ENCODE measurements at regions not wholly inside any gene's neighbourhood (a gene's known extent, or its start where the extent isn't known, plus 50 kb on each side); places are given as distances from the start of the nearest gene placed in this dataset.

- H3K4me1 ChIP-seq (ENCODE audit: control extremely low read depth in 1 of 4, control insufficient read depth in 4 of 4, insufficient read depth in 4 of 4, low read length in 3 of 4), result no peaks in the 10 kb centered on the region
- no peak overlapping the region for H3K27ac ChIP-seq (ENCODE audit: insufficient read depth in 1 of 2, low read depth in 1 of 2, low read length in 2 of 2, poor library complexity in 1 of 2, severe bottlenecking in 2 of 2)
- peaks cover 0 to 1% (median 0%) of the 10 kb centered on the region in 5 experiments for H3K9me3 ChIP-seq (ENCODE audit: control extremely low read depth in 1 of 5, control insufficient read depth in 4 of 5, insufficient read depth in 2 of 5, low read depth in 1 of 5, low read length in 4 of 5)
- POLR2A ChIA-PET, result no interaction called here
- H3K4me3 ChIP-seq (ENCODE audit: control insufficient read depth in 1 of 7, extremely low read depth in 1 of 7, insufficient read depth in 4 of 7, low read depth in 2 of 7, low read length in 6 of 7), result no peak overlapping the region
- no peak for DNase-seq
- CTCF ChIA-PET, result no interaction called here
- H3K36me3 ChIP-seq (ENCODE audit: control insufficient read depth in 4 of 4, insufficient read depth in 4 of 4, low read length in 3 of 4), result no peaks in the 10 kb centered on the region
- H3K27me3 ChIP-seq (replicated peaks in 2 of 5; ENCODE audit: control insufficient read depth in 4 of 5, insufficient read depth in 5 of 5, low read length in 4 of 5), result no peaks in the 10 kb centered on the region
Observed at GRCh38 chr3:73939985-73940384, 315.2 kb upstream of the PDZRN3 start.

GRCh38 chr3:73933585-73933984 is 308.8 kb upstream of the PDZRN3 start:
- no peak for DNase-seq
- CTCF ChIA-PET, result no interaction called here

GRCh38 chr3:73927203-73927570 is 302.4 kb upstream of the PDZRN3 start:
- DNase-seq, result no peak
- Histone ChIP-seq H3K4me3 (ENCODE audit: control insufficient read depth in 1 of 7, extremely low read depth in 1 of 7, insufficient read depth in 4 of 7, low read depth in 2 of 7, low read length in 6 of 7) (no peak overlapping the region), H3K36me3 (ENCODE audit: control insufficient read depth in 4 of 4, insufficient read depth in 4 of 4, low read length in 3 of 4) (no peaks in the 10 kb centered on the region), H3K27me3 (replicated peaks in 2 of 5; ENCODE audit: control insufficient read depth in 4 of 5, insufficient read depth in 5 of 5, low read length in 4 of 5) (no peaks in the 10 kb centered on the region), H3K4me1 (ENCODE audit: control extremely low read depth in 1 of 4, control insufficient read depth in 4 of 4, insufficient read depth in 4 of 4, low read length in 3 of 4) (no peaks in the 10 kb centered on the region), H3K27ac (ENCODE audit: insufficient read depth in 1 of 2, low read depth in 1 of 2, low read length in 2 of 2, poor library complexity in 1 of 2, severe bottlenecking in 2 of 2) (no peak overlapping the region), H3K9me3 (ENCODE audit: control extremely low read depth in 1 of 5, control insufficient read depth in 4 of 5, insufficient read depth in 2 of 5, low read depth in 1 of 5, low read length in 4 of 5) (no peaks in the 10 kb centered on the region)
- POLR2A ChIA-PET, result no interaction called here
- no CpG with 5 or more reads among the region's 4 CpGs for WGBS (ENCODE audit: insufficient coverage)
- CTCF ChIA-PET, result no interaction called here

More at GRCh38 chr3:73933585-73933984, 308.8 kb upstream of the PDZRN3 start:
- Histone ChIP-seq H3K27ac (ENCODE audit: insufficient read depth in 1 of 2, low read depth in 1 of 2, low read length in 2 of 2, poor library complexity in 1 of 2, severe bottlenecking in 2 of 2) (no peak overlapping the region), H3K36me3 (ENCODE audit: control insufficient read depth in 4 of 4, insufficient read depth in 4 of 4, low read length in 3 of 4) (no peaks in the 10 kb centered on the region), H3K9me3 (ENCODE audit: control extremely low read depth in 1 of 5, control insufficient read depth in 4 of 5, insufficient read depth in 2 of 5, low read depth in 1 of 5, low read length in 4 of 5) (no peaks in the 10 kb centered on the region), H3K4me3 (ENCODE audit: control insufficient read depth in 1 of 7, extremely low read depth in 1 of 7, insufficient read depth in 4 of 7, low read depth in 2 of 7, low read length in 6 of 7) (no peak overlapping the region), H3K27me3 (replicated peaks in 2 of 5; ENCODE audit: control insufficient read depth in 4 of 5, insufficient read depth in 5 of 5, low read length in 4 of 5) (no peaks in the 10 kb centered on the region), H3K4me1 (ENCODE audit: control extremely low read depth in 1 of 4, control insufficient read depth in 4 of 4, insufficient read depth in 4 of 4, low read length in 3 of 4) (no peaks in the 10 kb centered on the region)
- 77% methylated on average over 2 of the region's 3 CpGs for WGBS (ENCODE audit: insufficient coverage)
- POLR2A ChIA-PET, result no interaction called here

- Histone ChIP-seq H3K27ac (ENCODE audit: insufficient read depth in 1 of 2, low read depth in 1 of 2, low read length in 2 of 2, poor library complexity in 1 of 2, severe bottlenecking in 2 of 2) (no peak overlapping the region), H3K27me3 (replicated peaks in 2 of 5; ENCODE audit: control insufficient read depth in 4 of 5, insufficient read depth in 5 of 5, low read length in 4 of 5) (no peaks in the 10 kb centered on the region), H3K9me3 (ENCODE audit: control extremely low read depth in 1 of 5, control insufficient read depth in 4 of 5, insufficient read depth in 2 of 5, low read depth in 1 of 5, low read length in 4 of 5) (no peaks in the 10 kb centered on the region), H3K4me1 (ENCODE audit: control extremely low read depth in 1 of 4, control insufficient read depth in 4 of 4, insufficient read depth in 4 of 4, low read length in 3 of 4) (no peaks in the 10 kb centered on the region), H3K36me3 (ENCODE audit: control insufficient read depth in 4 of 4, insufficient read depth in 4 of 4, low read length in 3 of 4) (no peaks in the 10 kb centered on the region), H3K4me3 (ENCODE audit: control insufficient read depth in 1 of 7, extremely low read depth in 1 of 7, insufficient read depth in 4 of 7, low read depth in 2 of 7, low read length in 6 of 7) (no peak overlapping the region)
- DNase-seq, result no peak
- 20% methylated on average over 1 of the region's 5 CpGs for WGBS (ENCODE audit: insufficient coverage)
- CTCF ChIA-PET, result no interaction called here
- POLR2A ChIA-PET, result no interaction called here
Observed at GRCh38 chr3:73926360-73927202, 301.8 kb upstream of the PDZRN3 start.

GRCh38 chr3:73925011-73925410 is 300.3 kb upstream of the PDZRN3 start:
- H3K36me3 ChIP-seq (ENCODE audit: control insufficient read depth in 4 of 4, insufficient read depth in 4 of 4, low read length in 3 of 4), result no peaks in the 10 kb centered on the region
- no peak for DNase-seq
- no peaks in the 10 kb centered on the region for H3K27me3 ChIP-seq (replicated peaks in 2 of 5; ENCODE audit: control insufficient read depth in 4 of 5, insufficient read depth in 5 of 5, low read length in 4 of 5)
- 85% methylated on average over 2 of the region's 3 CpGs for WGBS (ENCODE audit: insufficient coverage)
- no peak overlapping the region for H3K4me3 ChIP-seq (ENCODE audit: control insufficient read depth in 1 of 7, extremely low read depth in 1 of 7, insufficient read depth in 4 of 7, low read depth in 2 of 7, low read length in 6 of 7)
- CTCF ChIA-PET, result no interaction called here
- POLR2A ChIA-PET, result no interaction called here
- no peaks in the 10 kb centered on the region for H3K9me3 ChIP-seq (ENCODE audit: control extremely low read depth in 1 of 5, control insufficient read depth in 4 of 5, insufficient read depth in 2 of 5, low read depth in 1 of 5, low read length in 4 of 5)
- H3K4me1 ChIP-seq (ENCODE audit: control extremely low read depth in 1 of 4, control insufficient read depth in 4 of 4, insufficient read depth in 4 of 4, low read length in 3 of 4), result no peaks in the 10 kb centered on the region
- H3K27ac ChIP-seq (ENCODE audit: insufficient read depth in 1 of 2, low read depth in 1 of 2, low read length in 2 of 2, poor library complexity in 1 of 2, severe bottlenecking in 2 of 2), result no peak overlapping the region

GRCh38 chr3:73924048-73924447 is 299.3 kb upstream of the PDZRN3 start:
- no peaks in the 10 kb centered on the region for H3K9me3 ChIP-seq (ENCODE audit: control extremely low read depth in 1 of 5, control insufficient read depth in 4 of 5, insufficient read depth in 2 of 5, low read depth in 1 of 5, low read length in 4 of 5)
- POLR2A ChIA-PET, result no interaction called here
- no peaks in the 10 kb centered on the region for H3K36me3 ChIP-seq (ENCODE audit: control insufficient read depth in 4 of 4, insufficient read depth in 4 of 4, low read length in 3 of 4)
- H3K27ac ChIP-seq (ENCODE audit: insufficient read depth in 1 of 2, low read depth in 1 of 2, low read length in 2 of 2, poor library complexity in 1 of 2, severe bottlenecking in 2 of 2), result no peak overlapping the region
- no peak overlapping the region for H3K4me3 ChIP-seq (ENCODE audit: control insufficient read depth in 1 of 7, extremely low read depth in 1 of 7, insufficient read depth in 4 of 7, low read depth in 2 of 7, low read length in 6 of 7)
- CTCF ChIA-PET, result no interaction called here
- no peaks in the 10 kb centered on the region for H3K4me1 ChIP-seq (ENCODE audit: control extremely low read depth in 1 of 4, control insufficient read depth in 4 of 4, insufficient read depth in 4 of 4, low read length in 3 of 4)
- DNase-seq, result no peak
- no peaks in the 10 kb centered on the region for H3K27me3 ChIP-seq (replicated peaks in 2 of 5; ENCODE audit: control insufficient read depth in 4 of 5, insufficient read depth in 5 of 5, low read length in 4 of 5)
- WGBS (ENCODE audit: insufficient coverage), result 100% methylated on average over 1 of the region's 6 CpGs

- no peak overlapping the region for H3K4me3 ChIP-seq (ENCODE audit: control insufficient read depth in 1 of 7, extremely low read depth in 1 of 7, insufficient read depth in 4 of 7, low read depth in 2 of 7, low read length in 6 of 7)
- DNase-seq, result no peak
- H3K9me3 ChIP-seq (ENCODE audit: control extremely low read depth in 1 of 5, control insufficient read depth in 4 of 5, insufficient read depth in 2 of 5, low read depth in 1 of 5, low read length in 4 of 5), result no peaks in the 10 kb centered on the region
- no peaks in the 10 kb centered on the region for H3K27me3 ChIP-seq (replicated peaks in 2 of 5; ENCODE audit: control insufficient read depth in 4 of 5, insufficient read depth in 5 of 5, low read length in 4 of 5)
- POLR2A ChIA-PET, result no interaction called here
- WGBS (ENCODE audit: insufficient coverage), result no CpG with 5 or more reads among the region's 2 CpGs
- H3K4me1 ChIP-seq (ENCODE audit: control extremely low read depth in 1 of 4, control insufficient read depth in 4 of 4, insufficient read depth in 4 of 4, low read length in 3 of 4), result no peaks in the 10 kb centered on the region
- no peaks in the 10 kb centered on the region for H3K36me3 ChIP-seq (ENCODE audit: control insufficient read depth in 4 of 4, insufficient read depth in 4 of 4, low read length in 3 of 4)
- CTCF ChIA-PET, result no interaction called here
- H3K27ac ChIP-seq (ENCODE audit: insufficient read depth in 1 of 2, low read depth in 1 of 2, low read length in 2 of 2, poor library complexity in 1 of 2, severe bottlenecking in 2 of 2), result no peak overlapping the region
Observed at GRCh38 chr3:73917643-73918042, 292.9 kb upstream of the PDZRN3 start.

All from common myeloid progenitor, CD34-positive (primary cell).